ENCODE measurements at regions not wholly inside any gene's neighbourhood (a gene's known extent, or its start where the extent isn't known, plus 50 kb on each side); places are given as distances from the start of the nearest gene placed in this dataset.

DNA sequence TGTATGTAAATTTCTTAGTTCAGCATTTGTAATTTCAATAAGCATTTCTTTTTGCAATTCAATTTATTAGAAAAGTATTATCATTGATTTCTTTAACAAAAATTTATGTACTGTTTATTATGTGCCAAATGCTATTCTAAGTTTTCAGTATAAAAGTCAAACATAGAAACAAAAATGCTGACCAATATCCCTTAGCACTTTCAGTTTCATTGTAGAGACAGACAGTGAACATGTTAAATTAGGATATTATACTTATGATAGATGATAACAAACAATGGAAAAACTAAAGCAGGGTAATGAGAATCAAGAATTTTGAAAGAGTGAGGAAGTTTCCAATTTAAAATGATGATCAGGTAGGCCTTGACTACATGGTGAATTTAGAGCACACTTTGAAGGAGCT, 1106.0 kb downstream of the TAF11L14 start:
- no peaks in the 10 kb centered on the region for H3K36me3 Mint-ChIP-seq (ENCODE audit: low read depth)
- peaks cover 9% of the 10 kb centered on the region for H3K9me3 Mint-ChIP-seq
- no peak overlapping the region for H3K27ac Mint-ChIP-seq
- TF ChIP-seq, protein P1, sequence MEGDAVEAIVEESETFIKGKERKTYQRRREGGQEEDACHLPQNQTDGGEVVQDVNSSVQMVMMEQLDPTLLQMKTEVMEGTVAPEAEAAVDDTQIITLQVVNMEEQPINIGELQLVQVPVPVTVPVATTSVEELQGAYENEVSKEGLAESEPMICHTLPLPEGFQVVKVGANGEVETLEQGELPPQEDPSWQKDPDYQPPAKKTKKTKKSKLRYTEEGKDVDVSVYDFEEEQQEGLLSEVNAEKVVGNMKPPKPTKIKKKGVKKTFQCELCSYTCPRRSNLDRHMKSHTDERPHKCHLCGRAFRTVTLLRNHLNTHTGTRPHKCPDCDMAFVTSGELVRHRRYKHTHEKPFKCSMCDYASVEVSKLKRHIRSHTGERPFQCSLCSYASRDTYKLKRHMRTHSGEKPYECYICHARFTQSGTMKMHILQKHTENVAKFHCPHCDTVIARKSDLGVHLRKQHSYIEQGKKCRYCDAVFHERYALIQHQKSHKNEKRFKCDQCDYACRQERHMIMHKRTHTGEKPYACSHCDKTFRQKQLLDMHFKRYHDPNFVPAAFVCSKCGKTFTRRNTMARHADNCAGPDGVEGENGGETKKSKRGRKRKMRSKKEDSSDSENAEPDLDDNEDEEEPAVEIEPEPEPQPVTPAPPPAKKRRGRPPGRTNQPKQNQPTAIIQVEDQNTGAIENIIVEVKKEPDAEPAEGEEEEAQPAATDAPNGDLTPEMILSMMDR (conservative IDR thresholded peaks at IDR 0.05) = no peak
- H3K27me3 Mint-ChIP-seq (ENCODE audit: insufficient read depth) = peaks cover 14% of the 10 kb centered on the region
- Histone ChIP-seq H3K4me1 (ENCODE audit: control insufficient read depth, insufficient read depth, low read length) (peaks cover 7% of the 10 kb centered on the region), H3K4me3 (ENCODE audit: low read length) (no peak overlapping the region), H3K9me3 (ENCODE audit: control insufficient read depth, low read length) (no peaks in the 10 kb centered on the region), H3K27ac (ENCODE audit: low read depth, low read length) (no peak overlapping the region), H3K36me3 (ENCODE audit: control insufficient read depth, insufficient read depth, low read length) (no peaks in the 10 kb centered on the region), H3K27me3 (ENCODE audit: control insufficient read depth, insufficient read depth, low read length, poor library complexity, severe bottlenecking) (no peaks in the 10 kb centered on the region), H3K9ac (ENCODE audit: extremely low read depth, low read length, poor library complexity, severe bottlenecking) (no peak overlapping the region)
- H3K4me1 Mint-ChIP-seq = peaks cover 15% of the 10 kb centered on the region
- H3K4me3 Mint-ChIP-seq = no peak overlapping the region
- DNase-seq = no peak

DNA sequence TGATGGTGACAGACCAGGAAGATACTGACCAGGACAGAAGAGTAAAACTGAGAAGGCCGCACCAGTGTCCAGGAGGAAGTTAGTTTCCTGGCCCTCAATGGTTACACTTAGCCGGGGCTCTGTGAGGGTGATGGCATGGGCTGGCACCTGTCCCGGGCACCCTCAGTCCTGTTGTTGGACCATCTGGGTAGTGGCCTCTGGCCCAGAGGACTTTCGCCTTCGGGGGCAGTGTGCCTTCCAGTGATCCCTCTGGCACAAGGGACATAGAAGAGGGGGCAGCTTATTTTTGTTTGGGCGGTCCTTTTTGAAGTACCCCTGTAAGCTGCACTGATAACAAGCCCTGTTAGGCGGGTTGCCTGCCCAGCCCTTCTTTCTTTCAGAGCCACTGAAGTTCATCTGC, 1108.6 kb downstream of the TAF11L14 start:
- Histone ChIP-seq H3K9me3 (ENCODE audit: control insufficient read depth, low read length) (no peaks in the 10 kb centered on the region), H3K36me3 (ENCODE audit: control insufficient read depth, insufficient read depth, low read length) (no peaks in the 10 kb centered on the region), H3K4me1 (ENCODE audit: control insufficient read depth, insufficient read depth, low read length) (no peaks in the 10 kb centered on the region), H3K27me3 (ENCODE audit: control insufficient read depth, insufficient read depth, low read length, poor library complexity, severe bottlenecking) (no peaks in the 10 kb centered on the region), H3K27ac (ENCODE audit: low read depth, low read length) (no peak overlapping the region), H3K4me3 (ENCODE audit: low read length) (no peak overlapping the region), H3K9ac (ENCODE audit: extremely low read depth, low read length, poor library complexity, severe bottlenecking) (no peak overlapping the region)
- Mint-ChIP-seq H3K27me3 (ENCODE audit: insufficient read depth) (peaks cover 4% of the 10 kb centered on the region), H3K36me3 (ENCODE audit: low read depth) (no peaks in the 10 kb centered on the region), H3K27ac (no peak overlapping the region), H3K4me3 (no peak overlapping the region), H3K4me1 (no peaks in the 10 kb centered on the region), H3K9me3 (peaks cover 23% of the 10 kb centered on the region)
- 79 to 87% methylated on average over 5 to 7 of the region's 7 CpGs for WGBS, 2 experiments (ENCODE audit: insufficient coverage in 1 of 2, insufficient read length in 1 of 2)
- no peak for DNase-seq
- TF ChIP-seq, protein P1 (conservative IDR thresholded peaks at IDR 0.05) = no peak

DNA sequence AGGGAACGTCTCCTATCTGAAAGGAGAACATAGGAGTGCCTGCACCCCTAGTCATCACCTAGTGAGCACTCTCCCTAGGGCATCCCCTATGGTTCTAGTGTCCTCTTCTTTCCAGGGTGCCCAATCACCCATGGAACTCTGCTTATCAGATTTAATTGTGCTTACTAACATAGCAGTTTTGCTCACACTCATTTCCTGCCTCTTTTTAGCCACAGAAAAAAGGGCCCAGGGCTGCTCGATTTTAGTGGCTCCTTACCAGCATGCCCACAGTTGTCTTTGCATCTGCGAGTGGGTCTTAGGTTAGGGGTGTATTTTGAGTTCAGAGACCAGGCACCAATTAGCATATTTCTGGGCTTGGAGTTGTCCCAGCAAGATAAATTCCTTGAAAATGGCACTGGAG, 1110.2 kb downstream of the TAF11L14 start:
- WGBS, 2 experiments (ENCODE audit: insufficient coverage in 1 of 2, insufficient read length in 1 of 2) = 92 to 93% methylated on average over 2 to 3 of the region's 3 CpGs
- Histone ChIP-seq H3K27me3 (ENCODE audit: control insufficient read depth, insufficient read depth, low read length, poor library complexity, severe bottlenecking) (no peaks in the 10 kb centered on the region), H3K9me3 (ENCODE audit: control insufficient read depth, low read length) (no peaks in the 10 kb centered on the region), H3K4me1 (ENCODE audit: control insufficient read depth, insufficient read depth, low read length) (no peaks in the 10 kb centered on the region), H3K27ac (ENCODE audit: low read depth, low read length) (no peak overlapping the region), H3K9ac (ENCODE audit: extremely low read depth, low read length, poor library complexity, severe bottlenecking) (no peak overlapping the region), H3K36me3 (ENCODE audit: control insufficient read depth, insufficient read depth, low read length) (no peaks in the 10 kb centered on the region), H3K4me3 (ENCODE audit: low read length) (no peak overlapping the region)
- TF ChIP-seq, protein P1 (conservative IDR thresholded peaks at IDR 0.05) = no peak
- Mint-ChIP-seq H3K27me3 (ENCODE audit: insufficient read depth) (no peaks in the 10 kb centered on the region), H3K36me3 (ENCODE audit: low read depth) (no peaks in the 10 kb centered on the region), H3K4me3 (no peak overlapping the region), H3K4me1 (no peaks in the 10 kb centered on the region), H3K9me3 (peaks cover 26% of the 10 kb centered on the region), H3K27ac (no peak overlapping the region)
- no peak for DNase-seq

All from endodermal cell (in vitro differentiated cells).